ENCODE measurements at regions not wholly inside any gene's neighbourhood (a gene's known extent, or its start where the extent isn't known, plus 50 kb on each side); places are given as distances from the start of the nearest gene placed in this dataset.

DNA sequence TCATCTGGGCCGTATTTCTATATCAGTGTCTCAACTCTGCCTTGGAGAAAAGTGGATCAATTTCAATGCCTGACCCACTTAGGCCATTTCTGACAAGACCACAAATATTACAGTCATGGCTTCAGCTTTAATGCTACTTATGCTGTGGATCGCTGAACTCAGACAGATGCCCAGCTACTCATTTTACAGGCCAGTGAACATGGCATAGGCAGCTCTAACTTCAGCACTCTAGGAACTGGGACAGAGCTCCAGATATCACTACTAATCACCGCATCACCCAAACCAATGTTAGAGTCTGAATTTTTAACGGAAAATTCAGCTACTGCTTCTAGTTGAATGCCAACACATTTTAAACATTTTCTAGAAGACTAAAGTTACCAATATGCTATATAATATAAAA lies 809.6 kb upstream of the FRG1 start:
- intact Hi-C loops (cut with micrococcal nuclease): no loop called here
- Histone ChIP-seq H3K14ac (replicated peaks; ENCODE audit: low read depth, low read length) (no peak overlapping the region), H3K4me3 (ENCODE audit: insufficient read depth, low read depth, low read length) (no peak overlapping the region), H3K9me3 (ENCODE audit: control insufficient read depth, insufficient read depth, low read length) (no peaks in the 10 kb centered on the region), H2AK5ac (ENCODE audit: low read depth, low read length) (no peak overlapping the region), H4K91ac (ENCODE audit: insufficient read depth, low read depth, low read length) (no peak overlapping the region), H4K20me1 (ENCODE audit: insufficient read depth, low read length) (no peaks in the 10 kb centered on the region), H3K4me1 (ENCODE audit: control insufficient read depth, insufficient read depth, low read length) (no peaks in the 10 kb centered on the region), H3K36me3 (ENCODE audit: control insufficient read depth, insufficient read depth, low read length) (no peaks in the 10 kb centered on the region), H4K8ac (ENCODE audit: low read depth in 2 of 2, low read length in 2 of 2) (no peak overlapping the region), H3K79me1 (ENCODE audit: low read depth in 1 of 2, low read length in 2 of 2) (no peaks in the 10 kb centered on the region), H3K56ac (ENCODE audit: extremely low read depth, insufficient read depth, low read length) (no peak overlapping the region), H4K5ac (ENCODE audit: low read depth, low read length) (no peak overlapping the region), H2AFZ (replicated peaks; ENCODE audit: low read length, poor library complexity) (no peak overlapping the region), H2BK20ac (ENCODE audit: low read depth, low read length) (no peak overlapping the region), H2BK5ac (ENCODE audit: low read depth, low read length, poor library complexity, severe bottlenecking) (no peak overlapping the region), H2BK120ac (ENCODE audit: low read depth, low read length) (no peak overlapping the region), H3K27me3 (ENCODE audit: control insufficient read depth, insufficient read depth, low read length) (no peaks in the 10 kb centered on the region), H3K27ac (ENCODE audit: insufficient read depth, low read length) (no peak overlapping the region), H3K9ac (ENCODE audit: low read depth, low read length) (no peak overlapping the region), H2BK15ac (ENCODE audit: low read depth, low read length) (no peak overlapping the region), H3K4ac (ENCODE audit: low read depth, low read length) (no peak overlapping the region), H3K23ac (ENCODE audit: low read depth, low read length) (no peak overlapping the region), H3K18ac (ENCODE audit: low read depth, low read length) (no peak overlapping the region), H3K4me2 (ENCODE audit: low read depth, low read length) (no peak overlapping the region), H2AK9ac (replicated peaks; ENCODE audit: low read depth, low read length, poor library complexity) (no peak overlapping the region), H3K9me1 (ENCODE audit: insufficient read depth, low read length) (peaks cover 3% of the 10 kb centered on the region; the same call in 1 of the 2 replicates)
- ChIA-PET POLR2A (ENCODE audit: unreplicated experiment) (no interaction called here), CTCF (interaction anchor here (1.0 kb wide), 1 partner anchor 71 kb away, joined by 3 read pairs; no protein-coding TSS in a partner anchor)
- TF ChIP-seq MXI1 (IDR thresholded peaks at IDR 0.05; ENCODE audit: borderline replicate concordance, low read depth, low read length): no peak
- TF ChIP-seq NFE2L2 (IDR thresholded peaks at IDR 0.05; ENCODE audit: low read depth, low read length): no peak
- TF ChIP-seq MAZ (IDR thresholded peaks at IDR 0.05; ENCODE audit: borderline replicate concordance, low read depth, low read length): no peak
- TF ChIP-seq BHLHE40 (IDR thresholded peaks at IDR 0.05; ENCODE audit: low read depth, low read length): no peak
- no peak for TF ChIP-seq SMC3 (IDR thresholded peaks at IDR 0.05; ENCODE audit: low read depth, low read length)
- TF ChIP-seq USF2 (IDR thresholded peaks at IDR 0.05; ENCODE audit: low read depth, low read length): no peak
- TF ChIP-seq, protein P1, sequence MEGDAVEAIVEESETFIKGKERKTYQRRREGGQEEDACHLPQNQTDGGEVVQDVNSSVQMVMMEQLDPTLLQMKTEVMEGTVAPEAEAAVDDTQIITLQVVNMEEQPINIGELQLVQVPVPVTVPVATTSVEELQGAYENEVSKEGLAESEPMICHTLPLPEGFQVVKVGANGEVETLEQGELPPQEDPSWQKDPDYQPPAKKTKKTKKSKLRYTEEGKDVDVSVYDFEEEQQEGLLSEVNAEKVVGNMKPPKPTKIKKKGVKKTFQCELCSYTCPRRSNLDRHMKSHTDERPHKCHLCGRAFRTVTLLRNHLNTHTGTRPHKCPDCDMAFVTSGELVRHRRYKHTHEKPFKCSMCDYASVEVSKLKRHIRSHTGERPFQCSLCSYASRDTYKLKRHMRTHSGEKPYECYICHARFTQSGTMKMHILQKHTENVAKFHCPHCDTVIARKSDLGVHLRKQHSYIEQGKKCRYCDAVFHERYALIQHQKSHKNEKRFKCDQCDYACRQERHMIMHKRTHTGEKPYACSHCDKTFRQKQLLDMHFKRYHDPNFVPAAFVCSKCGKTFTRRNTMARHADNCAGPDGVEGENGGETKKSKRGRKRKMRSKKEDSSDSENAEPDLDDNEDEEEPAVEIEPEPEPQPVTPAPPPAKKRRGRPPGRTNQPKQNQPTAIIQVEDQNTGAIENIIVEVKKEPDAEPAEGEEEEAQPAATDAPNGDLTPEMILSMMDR (conservative IDR thresholded peaks at IDR 0.05; ENCODE audit: low read depth, low read length): no peak
- TF ChIP-seq CHD1 (IDR thresholded peaks at IDR 0.05; ENCODE audit: low read depth, low read length): no peak
- TF ChIP-seq, protein P2, sequence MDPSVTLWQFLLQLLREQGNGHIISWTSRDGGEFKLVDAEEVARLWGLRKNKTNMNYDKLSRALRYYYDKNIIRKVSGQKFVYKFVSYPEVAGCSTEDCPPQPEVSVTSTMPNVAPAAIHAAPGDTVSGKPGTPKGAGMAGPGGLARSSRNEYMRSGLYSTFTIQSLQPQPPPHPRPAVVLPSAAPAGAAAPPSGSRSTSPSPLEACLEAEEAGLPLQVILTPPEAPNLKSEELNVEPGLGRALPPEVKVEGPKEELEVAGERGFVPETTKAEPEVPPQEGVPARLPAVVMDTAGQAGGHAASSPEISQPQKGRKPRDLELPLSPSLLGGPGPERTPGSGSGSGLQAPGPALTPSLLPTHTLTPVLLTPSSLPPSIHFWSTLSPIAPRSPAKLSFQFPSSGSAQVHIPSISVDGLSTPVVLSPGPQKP (IDR thresholded peaks at IDR 0.05; ENCODE audit: borderline replicate concordance, low read depth, low read length): no peak
- TF ChIP-seq RCOR1 (IDR thresholded peaks at IDR 0.05; ENCODE audit: insufficient replicate concordance, low read length): no peak
- no peak for TF ChIP-seq RFX5 (IDR thresholded peaks at IDR 0.05; ENCODE audit: low read depth, low read length)
- TF ChIP-seq FOS (IDR thresholded peaks at IDR 0.05; ENCODE audit: low read depth, low read length): no peak
- in situ Hi-C loops (cut with MboI; ENCODE audit: low sequenced_read_pairs): no loop called here
- ATAC-seq (ENCODE audit: low read depth) (no peak), DNase-seq (no peak)
- no TSS peak for BruUV-seq (replicated peaks)
- 100% methylated on average over 1 of the region's 4 CpGs; no CpG with 5 or more reads in 1 of the 2 experiments for WGBS, 2 experiments (ENCODE audit: extremely low coverage in 2 of 2, insufficient read length in 1 of 2)
- dilution Hi-C loops (cut with HindIII; ENCODE audit: low sequenced_read_pairs, unreplicated experiment): no loop called here

Measured in IMR-90 (cell line).